Peyer's patch (tissue), 4 donors: ENCODE measurements at regions not wholly inside any gene's neighbourhood (a gene's known extent, or its start where the extent isn't known, plus 50 kb on each side); places are given as distances from the start of the nearest gene placed in this dataset.

Experiments
- DNase-seq, 3 donors: peaks; one replicate each; pipeline ENCODE4 v3.0.0-alpha.2; 2017 to 2019
- H3K27ac ChIP-seq, 4 donors: fragments of 200-600 bp; sonication (generic); one replicate each; pipeline ENCODE4 v1.5.1; 2016 to 2019
- H3K27me3 ChIP-seq, 2 donors: fragments of 200-600 bp; sonication (generic); one replicate each; pipeline ENCODE4 v1.5.1; 2019
- H3K36me3 ChIP-seq, 3 donors: fragments of 200-600 bp; sonication (generic); one replicate each; pipeline ENCODE4 v1.5.1; 2016 to 2019
- H3K4me1 ChIP-seq, 4 donors: fragments of 200-600 bp; sonication (generic); one replicate each; pipeline ENCODE4 v1.5.1; 2016 to 2019
- H3K4me3 ChIP-seq, 4 donors: fragments of 200-600 bp; sonication (generic); 1 replicate in 3 of 4; 2 replicates in 1 of 4; pipeline ENCODE4 v1.5.1; 2016 to 2019; ENCODE audit warnings: mild to moderate bottlenecking in 1 of 4
- H3K9me3 ChIP-seq, 4 donors: fragments of 200-600 bp; sonication (generic); one replicate each; pipeline ENCODE4 v1.5.1; 2016 to 2019; ENCODE audit warnings: mild to moderate bottlenecking in 1 of 4
- POLR2A ChIP-seq, 2 donors: fragments of 450-650 bp; IDR thresholded peaks; one replicate each; pipeline ENCODE4 v1.5.1; 2017; ENCODE audit warnings: antibody characterized with exemption in 2 of 2, mild to moderate bottlenecking in 2 of 2, moderate library complexity in 2 of 2
- TF ChIP-seq, protein P1 (sequence below), 6 experiments: fragments of 450-650 bp in 4 of 6; fragments of 200-600 bp in 2 of 6; sonication (generic) in 1 of 6; IDR thresholded peaks; one replicate each; pipeline ENCODE4 v1.5.1; 2017 to 2019; ENCODE audit warnings: antibody characterized with exemption in 6 of 6, mild to moderate bottlenecking in 3 of 6, moderate library complexity in 1 of 6

- Histone ChIP-seq H3K27ac (no peak overlapping the region), H3K4me3 (no peak overlapping the region), H3K27me3 (no peaks in the 10 kb centered on the region), H3K9me3 (no peaks in the 10 kb centered on the region), H3K36me3 (no peaks in the 10 kb centered on the region), H3K4me1 (no peaks in the 10 kb centered on the region)
- TF ChIP-seq, protein P1, sequence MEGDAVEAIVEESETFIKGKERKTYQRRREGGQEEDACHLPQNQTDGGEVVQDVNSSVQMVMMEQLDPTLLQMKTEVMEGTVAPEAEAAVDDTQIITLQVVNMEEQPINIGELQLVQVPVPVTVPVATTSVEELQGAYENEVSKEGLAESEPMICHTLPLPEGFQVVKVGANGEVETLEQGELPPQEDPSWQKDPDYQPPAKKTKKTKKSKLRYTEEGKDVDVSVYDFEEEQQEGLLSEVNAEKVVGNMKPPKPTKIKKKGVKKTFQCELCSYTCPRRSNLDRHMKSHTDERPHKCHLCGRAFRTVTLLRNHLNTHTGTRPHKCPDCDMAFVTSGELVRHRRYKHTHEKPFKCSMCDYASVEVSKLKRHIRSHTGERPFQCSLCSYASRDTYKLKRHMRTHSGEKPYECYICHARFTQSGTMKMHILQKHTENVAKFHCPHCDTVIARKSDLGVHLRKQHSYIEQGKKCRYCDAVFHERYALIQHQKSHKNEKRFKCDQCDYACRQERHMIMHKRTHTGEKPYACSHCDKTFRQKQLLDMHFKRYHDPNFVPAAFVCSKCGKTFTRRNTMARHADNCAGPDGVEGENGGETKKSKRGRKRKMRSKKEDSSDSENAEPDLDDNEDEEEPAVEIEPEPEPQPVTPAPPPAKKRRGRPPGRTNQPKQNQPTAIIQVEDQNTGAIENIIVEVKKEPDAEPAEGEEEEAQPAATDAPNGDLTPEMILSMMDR (IDR thresholded peaks at IDR 0.05) = no peak
- no peak for DNase-seq
Observed at GRCh38 chr9:29548436-29548835, 1975.2 kb upstream of the C9orf72 start.

DNA sequence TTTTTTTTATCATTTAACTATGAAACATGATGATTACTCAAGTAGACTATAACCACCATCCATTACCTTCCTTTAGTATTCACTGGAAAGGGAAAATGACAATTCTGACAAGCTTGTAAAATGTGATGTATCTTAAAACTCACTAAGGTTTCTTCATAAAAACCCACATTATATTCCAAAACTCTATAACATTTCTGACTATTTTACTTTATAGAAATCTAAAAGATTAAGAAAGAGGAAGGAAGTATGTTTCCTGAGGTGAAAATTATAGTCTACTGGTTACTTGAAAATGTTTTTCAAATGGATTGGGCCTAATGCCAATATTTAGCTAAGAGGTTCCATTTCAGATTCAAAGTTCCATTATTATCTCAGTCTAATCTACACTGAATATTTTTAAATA lies 1982.2 kb upstream of the C9orf72 start:
- DNase-seq = no peak

DNA sequence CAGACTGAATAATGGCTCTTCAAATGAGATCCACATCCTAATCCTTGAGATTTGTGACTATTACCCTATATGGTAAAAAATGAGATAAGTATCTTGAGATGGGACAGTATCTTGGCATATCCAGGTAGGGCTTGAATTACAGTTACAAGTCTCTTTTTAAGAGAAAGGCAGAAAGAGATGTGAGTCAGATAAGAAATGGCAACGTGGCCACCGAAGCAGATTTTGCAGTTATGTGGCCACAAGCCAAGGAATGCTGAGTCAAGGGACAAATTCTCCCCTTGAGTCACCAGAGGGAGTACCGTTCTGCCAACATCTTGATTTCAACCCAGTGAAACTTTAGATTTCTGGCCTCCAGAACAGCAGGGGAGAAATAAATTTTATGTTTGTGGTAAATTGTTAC lies 1983.0 kb upstream of the C9orf72 start:
- Histone ChIP-seq H3K9me3 (no peaks in the 10 kb centered on the region), H3K36me3 (no peaks in the 10 kb centered on the region), H3K4me1 (no peaks in the 10 kb centered on the region), H3K27ac (no peak overlapping the region), H3K4me3 (no peak overlapping the region), H3K27me3 (no peaks in the 10 kb centered on the region)
- no peak for DNase-seq
- no peak for TF ChIP-seq POLR2A (IDR thresholded peaks at IDR 0.05)
- TF ChIP-seq, protein P1 (IDR thresholded peaks at IDR 0.05) = no peak

More for the DNA sequence above, 1982.2 kb upstream of the C9orf72 start:
- H3K27me3 ChIP-seq = no peaks in the 10 kb centered on the region
- no peak overlapping the region for H3K4me3 ChIP-seq
- no peaks in the 10 kb centered on the region for H3K9me3 ChIP-seq
- no peaks in the 10 kb centered on the region for H3K36me3 ChIP-seq
- no peak for TF ChIP-seq POLR2A (IDR thresholded peaks at IDR 0.05)
- TF ChIP-seq, protein P1 (IDR thresholded peaks at IDR 0.05) = no peak
- no peaks in the 10 kb centered on the region for H3K4me1 ChIP-seq
- H3K27ac ChIP-seq = no peak overlapping the region

DNA sequence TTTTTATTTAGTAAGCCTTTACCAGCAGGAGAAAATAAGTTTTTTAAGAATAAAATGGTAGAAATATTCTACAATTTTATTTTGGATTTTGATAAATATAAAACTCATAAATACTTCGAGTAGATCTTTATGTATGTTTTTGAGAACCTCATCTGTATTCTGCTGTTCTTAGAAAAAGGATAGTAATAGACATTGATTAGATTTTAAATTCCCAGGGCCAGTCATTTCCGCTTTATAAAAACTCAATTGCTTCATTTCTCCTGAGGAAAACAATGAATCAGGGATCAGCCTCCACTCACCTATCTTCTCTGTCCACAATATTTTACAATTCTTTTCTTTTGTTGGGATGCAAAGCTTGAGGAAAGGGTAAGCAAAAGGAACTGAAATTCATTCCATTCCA lies 1983.5 kb upstream of the C9orf72 start:
- Histone ChIP-seq H3K27me3 (no peaks in the 10 kb centered on the region), H3K9me3 (no peaks in the 10 kb centered on the region), H3K27ac (no peak overlapping the region), H3K4me1 (no peaks in the 10 kb centered on the region), H3K36me3 (no peaks in the 10 kb centered on the region), H3K4me3 (no peak overlapping the region)
- TF ChIP-seq, protein P1 (IDR thresholded peaks at IDR 0.05) = no peak
- TF ChIP-seq POLR2A (IDR thresholded peaks at IDR 0.05) = no peak
- no peak for DNase-seq

- no peak overlapping the region for H3K27ac ChIP-seq
- H3K36me3 ChIP-seq = no peaks in the 10 kb centered on the region
- H3K4me1 ChIP-seq = no peaks in the 10 kb centered on the region
- DNase-seq = no peak
- H3K27me3 ChIP-seq = no peaks in the 10 kb centered on the region
- H3K4me3 ChIP-seq = no peak overlapping the region
- no peaks in the 10 kb centered on the region for H3K9me3 ChIP-seq
- TF ChIP-seq, protein P1 (IDR thresholded peaks at IDR 0.05) = no peak
- no peak for TF ChIP-seq POLR2A (IDR thresholded peaks at IDR 0.05)
Observed at GRCh38 chr9:29564564-29564963, 1991.3 kb upstream of the C9orf72 start.

DNA sequence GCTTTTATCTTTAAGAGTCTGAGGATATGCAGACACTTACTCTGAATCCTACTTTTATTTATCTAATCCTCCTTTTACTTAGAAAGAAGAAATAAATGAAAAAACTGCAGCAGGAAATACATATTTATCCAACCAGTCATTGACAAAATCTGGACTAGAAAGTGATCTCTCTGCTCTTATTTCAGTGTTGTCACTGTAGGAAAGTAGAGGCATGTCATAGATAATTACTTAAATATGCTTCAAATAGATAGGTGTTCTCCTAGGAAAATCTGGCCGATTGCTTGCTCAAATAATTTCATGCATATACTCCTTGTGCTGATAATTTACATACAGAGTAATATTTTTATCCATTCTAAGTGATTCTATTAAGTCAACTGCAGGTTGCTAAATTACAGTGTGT lies 2001.9 kb upstream of the C9orf72 start:
- DNase-seq = no peak
- Histone ChIP-seq H3K27ac (no peak overlapping the region), H3K36me3 (no peaks in the 10 kb centered on the region), H3K4me1 (no peaks in the 10 kb centered on the region), H3K27me3 (no peaks in the 10 kb centered on the region), H3K9me3 (no peaks in the 10 kb centered on the region), H3K4me3 (no peak overlapping the region)
- TF ChIP-seq, protein P1 (IDR thresholded peaks at IDR 0.05) = no peak
- no peak for TF ChIP-seq POLR2A (IDR thresholded peaks at IDR 0.05)
